Dermis microvascular lymphatic vessel endothelial cell (primary cell): ENCODE measurements at regions not wholly inside any gene's neighbourhood (a gene's known extent, or its start where the extent isn't known, plus 50 kb on each side); places are given as distances from the start of the nearest gene placed in this dataset.

ENCODE experiments used
- DNase-seq, 2 donors: peaks; one replicate each; pipeline versions ENCODE4 v3.0.0 to v3.0.0-alpha.2; 2010; ENCODE audit warnings: low read depth in 2 of 2

- no peak for DNase-seq
These were observed 157.1 kb upstream of the CCDC150 start for GRCh38 chr2:196482119-196483065.

GRCh38 chr2:196486146-196486545 lies 153.4 kb upstream of the CCDC150 start:
- no peak for DNase-seq

GRCh38 chr2:196487417-196487816 lies 152.1 kb upstream of the CCDC150 start:
- no peak for DNase-seq

GRCh38 chr2:196489371-196489770 lies 150.1 kb upstream of the CCDC150 start:
- no peak for DNase-seq

GRCh38 chr2:196492946-196493345 lies 146.6 kb upstream of the CCDC150 start:
- no peak for DNase-seq

GRCh38 chr2:196498962-196499361 lies 140.6 kb upstream of the CCDC150 start:
- no peak for DNase-seq

GRCh38 chr2:196499686-196500085 lies 139.8 kb upstream of the CCDC150 start:
- DNase-seq, result no peak

- DNase-seq, result no peak
These were observed 138.7 kb upstream of the CCDC150 start for GRCh38 chr2:196500686-196501431.

- DNase-seq, result no peak
These were observed 137.7 kb upstream of the CCDC150 start for GRCh38 chr2:196501836-196502235.

- peak in 1 of 2 donors; percentile 8 for DNase-seq
These were observed 137.1 kb upstream of the CCDC150 start for GRCh38 chr2:196502386-196502785.

- DNase-seq, result no peak
These were observed 136.1 kb upstream of the CCDC150 start for GRCh38 chr2:196503398-196503797.

- DNase-seq, result no peak
These were observed 134.7 kb upstream of the CCDC150 start for GRCh38 chr2:196504788-196505187.

GRCh38 chr2:196510246-196510645 lies 129.3 kb upstream of the CCDC150 start:
- no peak for DNase-seq

GRCh38 chr2:196511258-196512168 lies 128.0 kb upstream of the CCDC150 start:
- no peak for DNase-seq

GRCh38 chr2:196513796-196514526 lies 125.6 kb upstream of the CCDC150 start:
- no peak for DNase-seq

- DNase-seq, result no peak
These were observed 124.9 kb upstream of the CCDC150 start for GRCh38 chr2:196514641-196515040.

- no peak for DNase-seq
These were observed 124.5 kb upstream of the CCDC150 start for GRCh38 chr2:196515051-196515450.

GRCh38 chr2:196515608-196516007 lies 123.9 kb upstream of the CCDC150 start:
- DNase-seq, result no peak

- DNase-seq, result no peak
These were observed 123.0 kb upstream of the CCDC150 start for GRCh38 chr2:196516564-196516963.

- DNase-seq, result no peak
These were observed 118.9 kb upstream of the CCDC150 start for GRCh38 chr2:196520605-196521004.
